CD14-positive monocyte (primary cell): ENCODE measurements at regions not wholly inside any gene's neighbourhood (a gene's known extent, or its start where the extent isn't known, plus 50 kb on each side); places are given as distances from the start of the nearest gene placed in this dataset.

Source experiments
- DNase-seq, 3 donors: peaks; one replicate each; pipeline ENCODE4 v3.0.0-alpha.2; 2011 to 2022
- H2AFZ ChIP-seq: 2 replicates; pipeline ENCODE4 v1.6.0; 2012; ENCODE audit warnings: mild to moderate bottlenecking, low read depth, low read length, inconsistent platforms; ENCODE audit not compliant: insufficient read depth, poor library complexity, severe bottlenecking
- H3K27ac ChIP-seq, 2 donors: 1 replicate in 1 of 2; 2 replicates in 1 of 2; pipeline ENCODE4 v1.5.1; 2012 to 2013; ENCODE audit warnings: low read length in 2 of 2, control low read depth in 1 of 2, inconsistent platforms in 1 of 2, low read depth in 1 of 2, mild to moderate bottlenecking in 1 of 2
- H3K27me3 ChIP-seq, 2 donors: one replicate each; pipeline versions ENCODE4 v1.6.0 to v1.6.1; 2011 to 2013; ENCODE audit warnings: low read length in 2 of 2; ENCODE audit not compliant: control insufficient read depth in 2 of 2, insufficient read depth in 2 of 2
- H3K36me3 ChIP-seq, 2 donors: replicated peaks in 1 of 2; 1 replicate in 1 of 2; 2 replicates in 1 of 2; pipeline versions ENCODE4 v1.5.1 to v1.6.1; 2012 to 2013; ENCODE audit warnings: low read length in 2 of 2, control low read depth in 1 of 2, inconsistent platforms in 1 of 2, mild to moderate bottlenecking in 1 of 2; ENCODE audit not compliant: insufficient read depth in 2 of 2, control insufficient read depth in 1 of 2
- H3K4me1 ChIP-seq, 2 donors: 1 replicate in 1 of 2; 2 replicates in 1 of 2; pipeline versions ENCODE4 v1.5.1 to v1.6.1; 2012 to 2013; ENCODE audit warnings: low read length in 2 of 2, control low read depth in 1 of 2, inconsistent platforms in 1 of 2, mild to moderate bottlenecking in 1 of 2, moderate library complexity in 1 of 2; ENCODE audit not compliant: insufficient read depth in 2 of 2, control insufficient read depth in 1 of 2
- H3K4me2 ChIP-seq: replicated peaks from 2 replicates; pipeline ENCODE3; 2012; ENCODE audit warnings: low read length, moderate library complexity, mild to moderate bottlenecking; ENCODE audit not compliant: poor library complexity, severe bottlenecking; ENCODE audit errors: extremely low read depth
- H3K4me3 ChIP-seq, 3 experiments: fragments of 200-600 bp in 1 of 3; sonication (generic) in 1 of 3; replicated peaks in 1 of 3; 1 replicate in 2 of 3; 2 replicates in 1 of 3; pipeline ENCODE4 v1.5.1; 2011 to 2013; ENCODE audit warnings: low read length in 3 of 3, mild to moderate bottlenecking in 3 of 3, control low read depth in 2 of 3, low read depth in 2 of 3, inconsistent platforms in 1 of 3, moderate library complexity in 1 of 3
- H3K79me2 ChIP-seq: 2 replicates; pipeline ENCODE4 v1.6.0; 2012; ENCODE audit warnings: mild to moderate bottlenecking, control low read depth, inconsistent platforms, low read length, moderate library complexity; ENCODE audit not compliant: insufficient read depth
- H3K9ac ChIP-seq: 2 replicates; pipeline ENCODE4 v1.6.0; 2017; ENCODE audit warnings: low read length, mild to moderate bottlenecking; ENCODE audit not compliant: insufficient read depth, poor library complexity, severe bottlenecking
- H3K9me3 ChIP-seq, 2 donors: replicated peaks in 1 of 2; 1 replicate in 1 of 2; 2 replicates in 1 of 2; pipeline versions ENCODE4 v1.5.1 to v1.6.1; 2012 to 2013; ENCODE audit warnings: low read length in 2 of 2, control low read depth in 1 of 2; ENCODE audit not compliant: control insufficient read depth in 1 of 2, insufficient read depth in 1 of 2
- H4K20me1 ChIP-seq: 2 replicates; pipeline ENCODE4 v1.6.0; 2012; ENCODE audit warnings: mild to moderate bottlenecking, low read length, control low read depth, moderate library complexity; ENCODE audit not compliant: insufficient read depth
- H3K27ac Mint-ChIP-seq, 7 donors: one replicate each; pipeline ENCODE4 v1.8.0; 2020; ENCODE audit warnings: mild to moderate bottlenecking in 7 of 7, mixed read lengths in 7 of 7, moderate library complexity in 6 of 7, inconsistent platforms in 2 of 7
- H3K27me3 Mint-ChIP-seq, 3 donors: one replicate each; pipeline ENCODE4 v1.8.0; 2021 to 2022; ENCODE audit warnings: low read depth in 3 of 3, mild to moderate bottlenecking in 3 of 3, mixed read lengths in 3 of 3, moderate library complexity in 3 of 3, inconsistent platforms in 1 of 3
- H3K36me3 Mint-ChIP-seq, 2 donors: one replicate each; pipeline ENCODE4 v1.8.0; 2020; ENCODE audit warnings: mixed read lengths in 2 of 2, inconsistent platforms in 1 of 2, mild to moderate bottlenecking in 1 of 2
- H3K4me1 Mint-ChIP-seq: one replicate; pipeline ENCODE4 v1.8.0; 2020; ENCODE audit warnings: mild to moderate bottlenecking, mixed read lengths
- H3K4me3 Mint-ChIP-seq, 2 donors: one replicate each; pipeline ENCODE4 v1.8.0; 2020; ENCODE audit warnings: mild to moderate bottlenecking in 2 of 2, mixed read lengths in 2 of 2, moderate library complexity in 1 of 2
- H3K9me3 Mint-ChIP-seq, 7 donors: one replicate each; pipeline ENCODE4 v1.8.0; 2020 to 2022; ENCODE audit warnings: mixed read lengths in 7 of 7, mild to moderate bottlenecking in 6 of 7, moderate library complexity in 6 of 7, inconsistent platforms in 2 of 7
- WGBS: methylation state at CpG from one replicate; pipeline ENCODE4 v1.1.5; 2013; ENCODE audit warnings: missing lambda C conversion rate; ENCODE audit not compliant: insufficient coverage; 5-methylcytosine and 5-hydroxymethylcytosine counted together
- intact Hi-C, 2 donors: fragments of 100-400 bp; cut with micrococcal nuclease; formaldehyde crosslinking; loops; one replicate each; pipeline versions ENCODE4 v1.15.0 to v1.15.1; 2023
- TF ChIP-seq, protein P1 (sequence below): fragments of 200-600 bp; IDR thresholded peaks from one replicate; pipeline ENCODE4 v1.8.0; 2022; ENCODE audit warnings: antibody characterized with exemption, mild to moderate bottlenecking

DNA sequence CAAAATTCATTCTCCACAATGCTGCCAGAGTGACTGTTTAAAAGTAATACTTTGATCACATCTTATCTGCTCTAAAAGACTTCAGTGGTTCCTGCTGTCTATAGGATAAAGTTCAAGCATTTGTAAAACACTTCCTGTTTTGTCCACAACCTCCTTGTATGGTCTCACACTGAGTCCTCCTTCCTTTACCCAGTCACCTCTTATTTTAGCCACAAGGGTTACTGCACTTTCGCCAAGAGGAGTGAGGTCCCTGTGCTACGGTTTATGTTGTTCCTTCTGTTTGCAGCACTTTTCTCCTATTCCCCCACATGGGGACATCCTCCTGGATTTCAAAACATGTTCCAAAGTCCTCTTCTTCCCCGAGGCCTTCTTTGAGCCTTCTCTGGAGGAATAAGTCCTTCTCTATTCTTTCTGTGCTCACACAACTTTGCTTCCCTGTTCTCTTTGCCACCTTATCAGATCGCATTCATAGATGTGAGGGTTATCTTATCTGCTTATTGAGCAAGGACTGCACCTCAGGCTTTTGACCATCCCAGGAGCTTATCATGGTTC is 112.2 kb upstream of the NABP1 start:
- no peak overlapping the region for H3K9ac ChIP-seq
- no peaks in the 10 kb centered on the region for H3K79me2 ChIP-seq
- no peaks in the 10 kb centered on the region for H3K27me3 ChIP-seq
- intact Hi-C loops = loop anchor here (2.0 to 5.0 kb wide), 2 partner anchors 125 to 127 kb away; no protein-coding TSS in a partner anchor
- WGBS = 10% methylated on average over 2 of the region's 4 CpGs
- H3K4me1 Mint-ChIP-seq = peaks cover 20% of the 10 kb centered on the region
- H3K9me3 ChIP-seq = no peaks in the 10 kb centered on the region
- H3K27ac Mint-ChIP-seq = peak overlapping the region in 5 of 7 donors; percentile 31 to 86 (median 72)
- H2AFZ ChIP-seq = no peak overlapping the region
- DNase-seq = peak; percentile 31 to 45 (median 43)
- peaks cover 18 to 25% of the 10 kb centered on the region in 2 donors for H3K4me1 ChIP-seq
- H3K36me3 ChIP-seq = no peaks in the 10 kb centered on the region
- H3K27ac ChIP-seq = peak overlapping the region in 1 of 2 donors; percentile 52
- no peaks in the 10 kb centered on the region for H3K9me3 Mint-ChIP-seq
- H3K4me3 ChIP-seq = peak overlapping the region in 1 of 3 experiments; percentile 18
- H3K36me3 Mint-ChIP-seq = no peaks in the 10 kb centered on the region
- H3K4me3 Mint-ChIP-seq = peak overlapping the region in 1 of 2 donors; percentile 23
- H3K27me3 Mint-ChIP-seq = peaks cover 0 to 3% (median 1%) of the 10 kb centered on the region in 3 donors
- H3K4me2 ChIP-seq = peak overlapping the region; percentile 30
- TF ChIP-seq, protein P1, sequence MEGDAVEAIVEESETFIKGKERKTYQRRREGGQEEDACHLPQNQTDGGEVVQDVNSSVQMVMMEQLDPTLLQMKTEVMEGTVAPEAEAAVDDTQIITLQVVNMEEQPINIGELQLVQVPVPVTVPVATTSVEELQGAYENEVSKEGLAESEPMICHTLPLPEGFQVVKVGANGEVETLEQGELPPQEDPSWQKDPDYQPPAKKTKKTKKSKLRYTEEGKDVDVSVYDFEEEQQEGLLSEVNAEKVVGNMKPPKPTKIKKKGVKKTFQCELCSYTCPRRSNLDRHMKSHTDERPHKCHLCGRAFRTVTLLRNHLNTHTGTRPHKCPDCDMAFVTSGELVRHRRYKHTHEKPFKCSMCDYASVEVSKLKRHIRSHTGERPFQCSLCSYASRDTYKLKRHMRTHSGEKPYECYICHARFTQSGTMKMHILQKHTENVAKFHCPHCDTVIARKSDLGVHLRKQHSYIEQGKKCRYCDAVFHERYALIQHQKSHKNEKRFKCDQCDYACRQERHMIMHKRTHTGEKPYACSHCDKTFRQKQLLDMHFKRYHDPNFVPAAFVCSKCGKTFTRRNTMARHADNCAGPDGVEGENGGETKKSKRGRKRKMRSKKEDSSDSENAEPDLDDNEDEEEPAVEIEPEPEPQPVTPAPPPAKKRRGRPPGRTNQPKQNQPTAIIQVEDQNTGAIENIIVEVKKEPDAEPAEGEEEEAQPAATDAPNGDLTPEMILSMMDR = no peak
- H4K20me1 ChIP-seq = no peaks in the 10 kb centered on the region

DNA sequence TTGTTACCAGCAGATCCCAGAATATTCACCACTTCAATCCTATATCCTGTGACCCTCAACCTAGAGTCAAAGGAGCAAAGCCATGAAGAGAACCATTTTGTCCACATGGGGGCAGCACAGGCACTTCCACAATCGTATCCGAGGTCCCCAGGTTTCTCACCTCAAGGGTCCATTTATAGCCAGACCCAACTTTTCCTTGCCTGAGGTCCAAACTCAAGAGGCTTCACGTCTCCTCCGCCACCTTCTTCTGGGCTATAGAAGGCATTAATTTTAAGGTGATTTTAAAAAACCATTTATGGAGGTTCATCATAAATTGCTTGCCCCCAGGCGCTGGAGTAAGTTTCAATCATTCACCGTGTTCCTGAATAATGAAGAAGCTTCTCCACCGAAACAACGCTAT is 111.6 kb upstream of the NABP1 start:
- Mint-ChIP-seq H3K9me3 (no peaks in the 10 kb centered on the region), H3K27me3 (peaks cover 0 to 3% (median 1%) of the 10 kb centered on the region in 3 donors), H3K27ac (no peak overlapping the region), H3K36me3 (no peaks in the 10 kb centered on the region), H3K4me1 (peaks cover 24% of the 10 kb centered on the region), H3K4me3 (no peak overlapping the region)
- Histone ChIP-seq H3K27ac (no peak overlapping the region), H3K9ac (no peak overlapping the region), H3K36me3 (no peaks in the 10 kb centered on the region), H3K9me3 (no peaks in the 10 kb centered on the region), H3K79me2 (no peaks in the 10 kb centered on the region), H2AFZ (no peak overlapping the region), H4K20me1 (no peaks in the 10 kb centered on the region), H3K4me3 (no peak overlapping the region), H3K4me1 (peaks cover 22 to 31% of the 10 kb centered on the region in 2 donors), H3K27me3 (no peaks in the 10 kb centered on the region), H3K4me2 (no peak overlapping the region)
- 60% methylated on average over 6 of the region's 8 CpGs for WGBS
- TF ChIP-seq, protein P1 = peak; percentile 91
- DNase-seq = peak; percentile 44 to 70 (median 69)
- intact Hi-C loops = loop anchor here (2.0 to 5.0 kb wide), 2 partner anchors 124 to 126 kb away; no protein-coding TSS in a partner anchor
